GM12872 (cell line): ENCODE measurements at regions not wholly inside any gene's neighbourhood (a gene's known extent, or its start where the extent isn't known, plus 50 kb on each side); places are given as distances from the start of the nearest gene placed in this dataset.

Experiments used
- TF ChIP-seq, protein P1 (sequence below): IDR thresholded peaks from 3 replicates; pipeline ENCODE4 v1.5.1; 2011; ENCODE audit warnings: low read depth, mild to moderate bottlenecking, low read length, moderate library complexity; ENCODE audit not compliant: insufficient read depth

DNA sequence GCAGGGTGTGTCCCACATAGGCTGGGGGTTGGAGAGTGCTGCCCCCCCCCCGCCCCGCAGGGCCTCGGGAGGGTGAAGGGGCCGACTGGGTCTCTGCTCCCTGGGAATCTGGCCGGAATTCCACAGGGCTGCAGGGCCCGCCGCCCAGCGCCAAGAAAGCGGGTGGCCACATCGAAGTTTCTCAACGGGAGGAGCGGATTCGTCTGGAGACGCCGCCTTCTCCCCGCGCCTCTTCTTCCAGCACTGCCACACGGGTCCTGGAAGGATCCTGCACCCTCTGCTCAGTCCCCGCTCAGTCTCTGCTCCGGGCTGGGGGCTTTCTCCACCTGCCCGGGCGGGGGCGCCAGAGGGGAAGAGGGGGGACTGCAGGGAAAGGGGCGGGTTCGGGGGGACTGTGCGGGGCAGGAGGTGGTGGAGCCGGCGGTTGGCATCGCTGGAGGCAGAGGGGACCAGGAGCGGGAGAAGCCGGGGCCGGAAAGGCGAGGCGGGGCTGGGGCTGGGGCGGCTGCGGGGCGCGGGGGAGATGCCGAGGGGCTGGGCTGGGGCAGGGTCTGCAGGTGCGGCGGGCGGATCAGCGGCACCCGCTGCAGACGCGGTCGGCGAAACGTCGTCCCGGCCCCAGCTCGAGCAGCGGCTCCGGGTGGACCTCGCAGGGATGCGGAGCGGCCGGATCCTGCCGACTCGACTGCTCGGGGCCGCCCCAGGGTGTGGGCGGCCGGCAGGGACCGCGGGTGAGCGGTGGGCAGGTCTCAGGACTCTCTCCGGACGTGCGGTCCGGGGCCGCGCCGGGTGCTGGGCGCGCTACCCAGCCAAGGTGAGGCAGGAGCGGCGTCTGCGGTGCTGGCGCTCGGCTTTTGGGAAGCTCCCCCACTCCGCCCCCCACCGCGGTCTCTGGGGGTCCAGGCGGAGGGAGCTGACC lies 811.4 kb upstream of the TMEM132C start:
- TF ChIP-seq, protein P1, sequence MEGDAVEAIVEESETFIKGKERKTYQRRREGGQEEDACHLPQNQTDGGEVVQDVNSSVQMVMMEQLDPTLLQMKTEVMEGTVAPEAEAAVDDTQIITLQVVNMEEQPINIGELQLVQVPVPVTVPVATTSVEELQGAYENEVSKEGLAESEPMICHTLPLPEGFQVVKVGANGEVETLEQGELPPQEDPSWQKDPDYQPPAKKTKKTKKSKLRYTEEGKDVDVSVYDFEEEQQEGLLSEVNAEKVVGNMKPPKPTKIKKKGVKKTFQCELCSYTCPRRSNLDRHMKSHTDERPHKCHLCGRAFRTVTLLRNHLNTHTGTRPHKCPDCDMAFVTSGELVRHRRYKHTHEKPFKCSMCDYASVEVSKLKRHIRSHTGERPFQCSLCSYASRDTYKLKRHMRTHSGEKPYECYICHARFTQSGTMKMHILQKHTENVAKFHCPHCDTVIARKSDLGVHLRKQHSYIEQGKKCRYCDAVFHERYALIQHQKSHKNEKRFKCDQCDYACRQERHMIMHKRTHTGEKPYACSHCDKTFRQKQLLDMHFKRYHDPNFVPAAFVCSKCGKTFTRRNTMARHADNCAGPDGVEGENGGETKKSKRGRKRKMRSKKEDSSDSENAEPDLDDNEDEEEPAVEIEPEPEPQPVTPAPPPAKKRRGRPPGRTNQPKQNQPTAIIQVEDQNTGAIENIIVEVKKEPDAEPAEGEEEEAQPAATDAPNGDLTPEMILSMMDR, result no peak

GRCh38 chr12:127457726-127458125 lies 809.2 kb upstream of the TMEM132C start:
- TF ChIP-seq, protein P1, result no peak

GRCh38 chr12:127459166-127459565 lies 807.8 kb upstream of the TMEM132C start:
- TF ChIP-seq, protein P1, result no peak

GRCh38 chr12:127459687-127460086 lies 807.3 kb upstream of the TMEM132C start:
- TF ChIP-seq, protein P1, result no peak

DNA sequence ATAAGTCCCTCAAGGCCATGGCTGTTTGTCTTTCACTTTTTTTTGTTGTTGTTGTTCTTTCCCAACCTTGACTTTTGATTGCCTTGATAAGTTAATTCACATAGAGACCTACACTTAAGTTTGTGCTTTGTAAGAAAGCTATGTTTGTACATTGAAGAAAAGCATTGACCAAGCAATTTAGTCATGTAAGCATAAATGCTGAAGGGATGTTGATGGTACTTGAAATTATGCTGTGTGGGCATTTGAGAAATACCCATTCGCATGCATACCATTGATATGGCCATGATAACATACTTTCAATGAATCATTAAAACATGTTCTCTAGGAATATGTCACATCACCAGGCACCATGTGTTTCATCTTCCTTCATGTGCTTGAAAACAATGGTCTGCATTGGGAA lies 803.7 kb upstream of the TMEM132C start:
- TF ChIP-seq, protein P1, result no peak

- TF ChIP-seq, protein P1, result no peak
Measured at GRCh38 chr12:127469331-127469730, 797.6 kb upstream of the TMEM132C start.

- TF ChIP-seq, protein P1, result no peak
Measured at GRCh38 chr12:127473766-127474165, 793.2 kb upstream of the TMEM132C start.
